Activated B cell treated with CpG ODN at 0.5 μM for 24 hours (primary cell): ENCODE measurements at regions not wholly inside any gene's neighbourhood (a gene's known extent, or its start where the extent isn't known, plus 50 kb on each side); places are given as distances from the start of the nearest gene placed in this dataset.

ENCODE experiments used
- ATAC-seq: fragments of 200-7000 bp; cut with Tn5 transposase; one replicate; pipeline ENCODE4 v1.10.0; 2021; ENCODE audit warnings: low read depth, mild to moderate bottlenecking, moderate library complexity
- CTCF ChIA-PET: fragments of 350-600 bp; sonication (Branson Sonifier 250); formaldehyde crosslinking; loops from one replicate; lab custom pipeline; 2021; ENCODE audit warnings: antibody characterized with exemption; lab: Charles Lee
- POLR2A ChIA-PET: fragments of 350-600 bp; sonication (Branson Sonifier 250); formaldehyde crosslinking; loops from one replicate; lab custom pipeline; 2021; ENCODE audit warnings: antibody characterized with exemption; lab: Charles Lee
- DNase-seq: peaks from one replicate; pipeline ENCODE4 v3.0.0; 2022
- H3K27ac Mint-ChIP-seq: one replicate; pipeline ENCODE4 v1.8.0; 2020; ENCODE audit warnings: mixed read lengths
- H3K27me3 Mint-ChIP-seq: one replicate; pipeline ENCODE4 v1.8.0; 2021; ENCODE audit warnings: mixed read lengths
- H3K36me3 Mint-ChIP-seq: one replicate; pipeline ENCODE4 v1.8.0; 2021; ENCODE audit warnings: low read depth, mixed read lengths
- H3K4me1 Mint-ChIP-seq: one replicate; pipeline ENCODE4 v1.8.0; 2021; ENCODE audit warnings: mixed read lengths
- H3K4me3 Mint-ChIP-seq: one replicate; pipeline ENCODE4 v1.8.0; 2020; ENCODE audit warnings: mild to moderate bottlenecking, mixed read lengths
- H3K9me3 Mint-ChIP-seq: one replicate; pipeline ENCODE4 v1.8.0; 2020; ENCODE audit warnings: mixed read lengths
- intact Hi-C: fragments of 100-400 bp; cut with micrococcal nuclease; formaldehyde crosslinking; loops from one replicate; pipeline ENCODE4 v1.15.1; 2024
- TF ChIP-seq, protein P1 (sequence below): fragments of 200-600 bp; IDR thresholded peaks from one replicate; pipeline ENCODE4 v1.8.0; 2022; ENCODE audit warnings: antibody characterized with exemption, mild to moderate bottlenecking

DNA sequence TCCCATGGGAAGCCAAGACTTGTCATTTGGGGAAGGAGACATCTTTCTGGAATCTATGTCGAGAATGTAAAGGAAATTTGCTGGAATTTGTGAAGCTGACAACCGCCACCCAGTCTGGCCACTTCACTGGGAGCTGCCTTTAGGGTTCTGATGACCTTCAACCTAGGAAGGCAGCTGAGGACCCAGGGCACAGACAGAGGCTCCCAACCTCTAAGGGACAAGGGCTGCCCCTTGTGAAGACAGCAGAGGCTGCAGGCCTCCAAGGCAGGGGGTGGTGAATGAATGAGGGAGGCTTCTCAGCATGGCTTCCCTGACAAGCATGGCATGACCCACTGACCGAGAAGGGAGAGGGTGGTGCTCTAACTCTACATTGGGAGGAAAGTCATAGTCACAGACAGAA lies 128.9 kb upstream of the ASB18 start:
- CTCF ChIA-PET: no interaction called here
- ATAC-seq (no peak), DNase-seq (no peak)
- Mint-ChIP-seq H3K36me3 (no peaks in the 10 kb centered on the region), H3K9me3 (no peaks in the 10 kb centered on the region), H3K27me3 (peaks cover 21% of the 10 kb centered on the region), H3K27ac (no peak overlapping the region), H3K4me1 (no peaks in the 10 kb centered on the region), H3K4me3 (no peak overlapping the region)
- intact Hi-C loops: no loop called here
- TF ChIP-seq, protein P1, sequence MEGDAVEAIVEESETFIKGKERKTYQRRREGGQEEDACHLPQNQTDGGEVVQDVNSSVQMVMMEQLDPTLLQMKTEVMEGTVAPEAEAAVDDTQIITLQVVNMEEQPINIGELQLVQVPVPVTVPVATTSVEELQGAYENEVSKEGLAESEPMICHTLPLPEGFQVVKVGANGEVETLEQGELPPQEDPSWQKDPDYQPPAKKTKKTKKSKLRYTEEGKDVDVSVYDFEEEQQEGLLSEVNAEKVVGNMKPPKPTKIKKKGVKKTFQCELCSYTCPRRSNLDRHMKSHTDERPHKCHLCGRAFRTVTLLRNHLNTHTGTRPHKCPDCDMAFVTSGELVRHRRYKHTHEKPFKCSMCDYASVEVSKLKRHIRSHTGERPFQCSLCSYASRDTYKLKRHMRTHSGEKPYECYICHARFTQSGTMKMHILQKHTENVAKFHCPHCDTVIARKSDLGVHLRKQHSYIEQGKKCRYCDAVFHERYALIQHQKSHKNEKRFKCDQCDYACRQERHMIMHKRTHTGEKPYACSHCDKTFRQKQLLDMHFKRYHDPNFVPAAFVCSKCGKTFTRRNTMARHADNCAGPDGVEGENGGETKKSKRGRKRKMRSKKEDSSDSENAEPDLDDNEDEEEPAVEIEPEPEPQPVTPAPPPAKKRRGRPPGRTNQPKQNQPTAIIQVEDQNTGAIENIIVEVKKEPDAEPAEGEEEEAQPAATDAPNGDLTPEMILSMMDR: no peak
- POLR2A ChIA-PET: no interaction called here

- CTCF ChIA-PET: no interaction called here
- no peaks in the 10 kb centered on the region for H3K9me3 Mint-ChIP-seq
- ATAC-seq: no peak
- TF ChIP-seq, protein P1: no peak
- intact Hi-C loops: no loop called here
- H3K27me3 Mint-ChIP-seq: peaks cover 21% of the 10 kb centered on the region
- no peaks in the 10 kb centered on the region for H3K36me3 Mint-ChIP-seq
- DNase-seq: no peak
- H3K4me3 Mint-ChIP-seq: no peak overlapping the region
- H3K27ac Mint-ChIP-seq: no peak overlapping the region
- H3K4me1 Mint-ChIP-seq: no peaks in the 10 kb centered on the region
- POLR2A ChIA-PET: no interaction called here
These were observed 129.4 kb upstream of the ASB18 start for GRCh38 chr2:236393581-236393980.

- CTCF ChIA-PET: no interaction called here
- TF ChIP-seq, protein P1: no peak
- intact Hi-C loops: no loop called here
- no peak for ATAC-seq
- no peak for DNase-seq
- H3K4me1 Mint-ChIP-seq: no peaks in the 10 kb centered on the region
- peaks cover 20% of the 10 kb centered on the region for H3K27me3 Mint-ChIP-seq
- H3K36me3 Mint-ChIP-seq: no peaks in the 10 kb centered on the region
- H3K4me3 Mint-ChIP-seq: no peak overlapping the region
- no peak overlapping the region for H3K27ac Mint-ChIP-seq
- POLR2A ChIA-PET: no interaction called here
- H3K9me3 Mint-ChIP-seq: no peaks in the 10 kb centered on the region
These were observed 130.4 kb upstream of the ASB18 start for GRCh38 chr2:236394571-236394970.

- Mint-ChIP-seq H3K9me3 (no peaks in the 10 kb centered on the region), H3K27me3 (peaks cover 16% of the 10 kb centered on the region), H3K27ac (no peak overlapping the region), H3K4me1 (no peaks in the 10 kb centered on the region), H3K4me3 (no peak overlapping the region), H3K36me3 (no peaks in the 10 kb centered on the region)
- ChIA-PET CTCF (no interaction called here), POLR2A (no interaction called here)
- TF ChIP-seq, protein P1: no peak
- ATAC-seq (no peak), DNase-seq (no peak)
- intact Hi-C loops: no loop called here
These were observed 130.9 kb upstream of the ASB18 start for GRCh38 chr2:236395067-236395466.

- ATAC-seq: no peak
- Mint-ChIP-seq H3K36me3 (no peaks in the 10 kb centered on the region), H3K27ac (no peak overlapping the region), H3K4me1 (peaks cover 5% of the 10 kb centered on the region), H3K4me3 (no peak overlapping the region), H3K27me3 (peaks cover 16% of the 10 kb centered on the region), H3K9me3 (no peaks in the 10 kb centered on the region)
- ChIA-PET POLR2A (no interaction called here), CTCF (no interaction called here)
- TF ChIP-seq, protein P1: no peak
- no peak for DNase-seq
- intact Hi-C loops: no loop called here
These were observed 132.7 kb upstream of the ASB18 start for GRCh38 chr2:236396818-236397350.
